GM12864 (cell line): ENCODE measurements at regions not wholly inside any gene's neighbourhood (a gene's known extent, or its start where the extent isn't known, plus 50 kb on each side); places are given as distances from the start of the nearest gene placed in this dataset.
"Not testable (repeated sequence)": the region's sequence is repeated elsewhere in the genome, so short reads cannot be mapped to it uniquely, and the experiment has no call there.

Experiments
- DNase-seq: peaks from one replicate; pipeline ENCODE4 v3.0.0-alpha.2; 2011; ENCODE audit warnings: low read depth
- H3K4me3 ChIP-seq: 2 replicates; pipeline ENCODE4 v1.5.1; 2011; ENCODE audit warnings: mild to moderate bottlenecking, low read depth, low read length, control low read depth
- TF ChIP-seq, protein P1 (sequence below): IDR thresholded peaks from 2 replicates; pipeline ENCODE4 v1.5.1; 2011; ENCODE audit warnings: low read depth, mild to moderate bottlenecking, moderate library complexity, low read length, control low read depth, inconsistent platforms; ENCODE audit errors: missing control alignments

DNA sequence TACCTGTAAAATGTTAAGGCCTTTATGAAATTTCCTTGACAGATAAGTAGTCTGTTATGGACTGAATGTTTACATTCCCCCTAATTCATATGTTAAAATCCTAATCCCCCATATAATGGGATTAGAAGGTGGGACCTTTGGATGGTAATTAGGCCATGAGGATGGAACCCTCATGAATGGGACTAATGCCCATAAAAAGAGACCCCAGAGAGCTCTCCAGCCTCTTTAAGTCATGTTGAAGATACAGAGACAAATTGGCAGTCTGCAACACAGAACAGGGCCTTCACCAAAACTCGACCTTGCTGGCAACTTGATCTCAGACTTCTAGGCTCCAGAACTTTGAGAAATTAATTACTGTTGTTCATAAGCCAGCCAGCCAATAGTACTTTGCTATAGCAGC lies 1344.5 kb upstream of the PCDH7 start:
- no peak overlapping the region for H3K4me3 ChIP-seq
- DNase-seq, result no peak
- TF ChIP-seq, protein P1, sequence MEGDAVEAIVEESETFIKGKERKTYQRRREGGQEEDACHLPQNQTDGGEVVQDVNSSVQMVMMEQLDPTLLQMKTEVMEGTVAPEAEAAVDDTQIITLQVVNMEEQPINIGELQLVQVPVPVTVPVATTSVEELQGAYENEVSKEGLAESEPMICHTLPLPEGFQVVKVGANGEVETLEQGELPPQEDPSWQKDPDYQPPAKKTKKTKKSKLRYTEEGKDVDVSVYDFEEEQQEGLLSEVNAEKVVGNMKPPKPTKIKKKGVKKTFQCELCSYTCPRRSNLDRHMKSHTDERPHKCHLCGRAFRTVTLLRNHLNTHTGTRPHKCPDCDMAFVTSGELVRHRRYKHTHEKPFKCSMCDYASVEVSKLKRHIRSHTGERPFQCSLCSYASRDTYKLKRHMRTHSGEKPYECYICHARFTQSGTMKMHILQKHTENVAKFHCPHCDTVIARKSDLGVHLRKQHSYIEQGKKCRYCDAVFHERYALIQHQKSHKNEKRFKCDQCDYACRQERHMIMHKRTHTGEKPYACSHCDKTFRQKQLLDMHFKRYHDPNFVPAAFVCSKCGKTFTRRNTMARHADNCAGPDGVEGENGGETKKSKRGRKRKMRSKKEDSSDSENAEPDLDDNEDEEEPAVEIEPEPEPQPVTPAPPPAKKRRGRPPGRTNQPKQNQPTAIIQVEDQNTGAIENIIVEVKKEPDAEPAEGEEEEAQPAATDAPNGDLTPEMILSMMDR, result no peak

DNA sequence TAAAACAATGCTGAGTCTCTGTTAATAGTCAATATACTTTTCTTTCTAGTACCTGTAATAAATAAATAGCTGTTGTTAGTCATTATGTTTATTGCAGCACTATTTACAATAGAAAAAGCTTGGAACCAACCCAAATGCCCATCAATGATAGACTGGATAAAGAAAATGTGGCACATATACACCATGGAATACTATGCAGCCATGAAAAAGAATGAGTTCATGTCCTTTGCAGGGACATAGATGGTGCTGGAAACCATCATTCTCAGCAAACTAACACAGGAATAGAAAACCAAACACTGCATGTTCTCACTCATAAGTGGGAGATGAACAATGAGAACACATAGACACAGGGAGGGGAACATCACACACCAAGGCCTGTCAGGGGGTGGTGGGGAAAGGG lies 1341.9 kb upstream of the PCDH7 start:
- H3K4me3 ChIP-seq, DNase-seq: not testable (repeated sequence)

DNA sequence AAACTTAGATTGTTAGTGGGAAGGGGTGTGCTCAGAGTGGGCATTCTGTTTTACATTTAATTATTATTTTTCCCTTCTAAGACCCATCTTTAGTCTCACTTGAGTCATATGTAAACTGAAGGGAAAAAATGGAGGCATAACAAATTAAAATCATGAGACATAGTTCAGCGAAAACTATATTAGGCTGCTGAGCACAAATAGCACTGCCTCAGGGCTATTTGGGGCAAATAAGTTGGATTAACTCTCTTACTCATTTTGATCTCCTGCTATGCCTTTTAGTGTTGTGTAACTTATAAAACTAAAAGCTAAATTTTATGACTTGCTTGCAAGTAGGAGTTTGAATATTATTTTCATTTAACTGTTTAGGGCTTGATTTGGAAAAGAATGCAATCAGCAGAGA lies 1329.2 kb upstream of the PCDH7 start:
- TF ChIP-seq, protein P1, result no peak
- no peak overlapping the region for H3K4me3 ChIP-seq
- DNase-seq, result no peak

DNA sequence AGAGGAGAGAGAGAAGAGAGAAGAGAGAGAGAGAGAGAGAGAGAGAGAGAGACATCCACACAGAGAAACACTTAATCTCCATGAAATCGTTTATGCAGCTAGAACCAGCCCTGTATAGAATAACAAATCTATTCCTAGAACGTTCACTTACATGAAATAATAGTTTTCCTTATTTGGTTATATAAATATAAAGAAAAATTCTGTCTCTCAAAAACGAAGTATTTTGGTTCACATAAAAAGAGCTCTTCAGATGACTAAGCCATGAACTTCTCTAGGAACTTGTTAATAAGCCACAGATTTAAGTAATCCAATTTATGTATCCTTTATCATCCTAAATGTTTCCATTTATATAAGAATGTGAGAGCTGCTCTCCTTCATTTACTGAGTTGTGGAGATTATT lies 1315.1 kb upstream of the PCDH7 start:
- DNase-seq, result no peak
- H3K4me3 ChIP-seq, result no peak overlapping the region
- TF ChIP-seq, protein P1, result no peak

DNA sequence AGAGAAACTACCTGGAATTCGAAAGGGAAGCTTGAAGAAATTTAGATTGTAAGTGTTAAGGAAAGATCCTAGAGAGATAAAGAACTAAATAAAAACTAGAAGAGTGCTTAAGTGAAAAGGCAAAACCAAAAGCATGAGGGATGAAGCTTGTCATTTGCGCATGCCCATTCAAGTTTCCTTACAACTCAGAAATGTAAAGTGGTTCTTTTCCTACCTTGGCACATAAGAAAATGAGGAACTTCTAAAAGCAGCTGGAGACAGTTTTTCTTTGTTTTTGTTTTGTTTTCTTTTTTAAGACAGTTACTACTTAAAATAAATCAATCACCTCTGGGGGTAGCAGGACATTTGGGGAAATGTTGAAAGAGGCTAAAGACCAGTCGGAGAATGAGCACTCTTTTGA lies 1304.4 kb upstream of the PCDH7 start:
- TF ChIP-seq, protein P1, result no peak
- no peak for DNase-seq
- no peak overlapping the region for H3K4me3 ChIP-seq

DNA sequence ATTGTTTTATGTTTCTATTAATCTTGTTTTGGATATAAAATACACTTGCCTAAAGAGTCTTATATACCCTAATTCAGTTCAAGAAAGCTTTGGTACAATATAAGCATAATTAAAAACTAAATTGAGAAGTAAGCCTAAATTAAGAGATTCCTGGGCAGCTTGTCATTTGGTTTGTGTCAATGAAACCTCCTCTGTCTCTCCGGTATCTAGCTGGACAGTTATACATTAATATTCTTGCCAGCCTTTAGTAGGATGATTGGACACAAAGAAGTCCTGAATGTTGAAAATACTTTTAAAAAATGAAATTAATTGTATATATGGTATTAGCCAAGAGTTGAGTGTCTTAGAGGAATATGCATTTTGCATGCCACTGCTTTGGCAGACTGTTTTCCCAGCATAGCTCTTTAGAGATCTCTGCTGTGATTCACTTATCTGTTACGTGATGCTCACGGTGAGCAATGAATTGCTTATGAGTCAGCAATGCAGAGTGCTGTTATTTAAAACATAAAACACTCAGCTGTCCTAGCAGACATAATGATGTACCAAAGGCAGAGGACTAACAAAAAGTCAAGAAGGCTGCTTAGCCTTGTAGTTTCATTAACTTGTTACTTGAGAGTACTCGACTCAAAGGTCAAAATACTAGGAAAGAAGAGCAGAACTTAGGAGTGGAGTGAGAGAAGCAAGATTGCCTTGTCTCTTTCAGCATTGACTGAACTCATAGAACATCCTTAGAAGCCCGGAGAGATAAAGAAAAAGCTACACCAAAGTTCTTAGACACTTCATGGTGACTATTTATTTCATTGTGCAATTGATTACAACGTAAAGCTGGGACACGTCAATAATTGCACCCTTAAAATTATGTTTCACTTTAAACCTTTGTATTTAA lies 1296.1 kb upstream of the PCDH7 start:
- TF ChIP-seq, protein P1, result no peak
- H3K4me3 ChIP-seq, result no peak overlapping the region
- no peak for DNase-seq

DNA sequence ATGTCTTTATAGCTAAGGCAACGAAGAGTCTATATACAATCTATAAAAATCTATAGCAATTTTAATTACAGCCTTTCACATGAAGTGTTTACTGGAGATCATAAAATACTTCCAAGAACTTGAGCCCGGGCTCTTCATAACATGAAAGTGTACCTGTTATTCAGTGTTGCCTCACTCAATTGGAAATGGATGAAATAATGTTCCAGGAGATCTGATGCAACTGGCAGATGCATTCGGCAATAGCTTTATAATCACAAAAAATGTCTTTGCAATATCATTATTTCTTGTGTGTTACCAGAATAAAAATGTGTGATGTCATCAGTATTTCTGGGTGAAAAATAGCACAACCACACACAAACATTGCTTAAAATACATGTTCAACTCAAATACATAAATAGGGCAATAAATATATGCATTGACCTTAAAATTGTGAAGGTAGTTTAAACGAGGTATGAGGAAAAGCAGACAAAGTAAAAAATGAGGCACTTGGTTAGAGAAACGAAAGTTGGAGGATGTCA lies 1266.8 kb upstream of the PCDH7 start:
- no peak overlapping the region for H3K4me3 ChIP-seq
- DNase-seq, result no peak
- TF ChIP-seq, protein P1, result no peak
